Esophagus squamous epithelium (tissue), 4 donors: ENCODE measurements at regions not wholly inside any gene's neighbourhood (a gene's known extent, or its start where the extent isn't known, plus 50 kb on each side); places are given as distances from the start of the nearest gene placed in this dataset.

ENCODE experiments used
- CTCF ChIP-seq, 6 experiments: fragments of 450-650 bp in 4 of 6; fragments of 200-600 bp in 2 of 6; sonication (generic) in 2 of 6; IDR thresholded peaks; one replicate each; pipeline ENCODE4 v1.5.1; 2016 to 2019; ENCODE audit warnings: antibody characterized with exemption in 6 of 6, mild to moderate bottlenecking in 4 of 6, moderate library complexity in 4 of 6
- POLR2A ChIP-seq, 4 donors: fragments of 450-650 bp; IDR thresholded peaks; one replicate each; pipeline ENCODE4 v1.6.1; 2017; ENCODE audit warnings: antibody characterized with exemption in 4 of 4, mild to moderate bottlenecking in 4 of 4, moderate library complexity in 3 of 4

- TF ChIP-seq CTCF (IDR thresholded peaks at IDR 0.05) (no peak), POLR2A (IDR thresholded peaks at IDR 0.05) (no peak)
Observed at GRCh38 chr4:24705016-24705753, 90.2 kb upstream of the SOD3 start.
